Ovary (tissue), 3 donors: ENCODE measurements at regions not wholly inside any gene's neighbourhood (a gene's known extent, or its start where the extent isn't known, plus 50 kb on each side); places are given as distances from the start of the nearest gene placed in this dataset.

Experiments
- POLR2A ChIP-seq: fragments of 450-650 bp; IDR thresholded peaks from one replicate; pipeline ENCODE4 v1.6.1; 2017; ENCODE audit warnings: antibody characterized with exemption, mild to moderate bottlenecking, moderate library complexity
- TF ChIP-seq, protein P1 (sequence below), 3 donors: fragments of 450-650 bp in 2 of 3; fragments of 200-600 bp in 1 of 3; IDR thresholded peaks; one replicate each; pipeline versions ENCODE4 v1.5.1 to v1.8.0; 2016 to 2022; ENCODE audit warnings: antibody characterized with exemption in 3 of 3, mild to moderate bottlenecking in 1 of 3
- donor health status: DM: no; HTN: no; CAD: no.

- no peak for TF ChIP-seq POLR2A
- TF ChIP-seq, protein P1, sequence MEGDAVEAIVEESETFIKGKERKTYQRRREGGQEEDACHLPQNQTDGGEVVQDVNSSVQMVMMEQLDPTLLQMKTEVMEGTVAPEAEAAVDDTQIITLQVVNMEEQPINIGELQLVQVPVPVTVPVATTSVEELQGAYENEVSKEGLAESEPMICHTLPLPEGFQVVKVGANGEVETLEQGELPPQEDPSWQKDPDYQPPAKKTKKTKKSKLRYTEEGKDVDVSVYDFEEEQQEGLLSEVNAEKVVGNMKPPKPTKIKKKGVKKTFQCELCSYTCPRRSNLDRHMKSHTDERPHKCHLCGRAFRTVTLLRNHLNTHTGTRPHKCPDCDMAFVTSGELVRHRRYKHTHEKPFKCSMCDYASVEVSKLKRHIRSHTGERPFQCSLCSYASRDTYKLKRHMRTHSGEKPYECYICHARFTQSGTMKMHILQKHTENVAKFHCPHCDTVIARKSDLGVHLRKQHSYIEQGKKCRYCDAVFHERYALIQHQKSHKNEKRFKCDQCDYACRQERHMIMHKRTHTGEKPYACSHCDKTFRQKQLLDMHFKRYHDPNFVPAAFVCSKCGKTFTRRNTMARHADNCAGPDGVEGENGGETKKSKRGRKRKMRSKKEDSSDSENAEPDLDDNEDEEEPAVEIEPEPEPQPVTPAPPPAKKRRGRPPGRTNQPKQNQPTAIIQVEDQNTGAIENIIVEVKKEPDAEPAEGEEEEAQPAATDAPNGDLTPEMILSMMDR (IDR thresholded peaks at IDR 0.05): no peak
Observed at GRCh38 chr6:97914912-97915311, 631.9 kb upstream of the MMS22L start.
